DND-41 (cell line): ENCODE measurements at regions not wholly inside any gene's neighbourhood (a gene's known extent, or its start where the extent isn't known, plus 50 kb on each side); places are given as distances from the start of the nearest gene placed in this dataset.

ENCODE experiments used
- CTCF ChIP-seq: IDR thresholded peaks from 2 replicates; pipeline ENCODE4 v1.5.1; 2012; ENCODE audit warnings: borderline replicate concordance, low read length, moderate library complexity, mild to moderate bottlenecking; ENCODE audit not compliant: poor library complexity, severe bottlenecking; ENCODE audit errors: extremely low read depth
- EZH2 ChIP-seq: IDR thresholded peaks from 3 replicates; pipeline ENCODE4 v1.6.1; 2012; ENCODE audit warnings: borderline replicate concordance, low read depth, mild to moderate bottlenecking, moderate library complexity, low read length, inconsistent platforms; ENCODE audit not compliant: severe bottlenecking

GRCh38 chr21:41687633-41688032 is 79.2 kb downstream of the RIPK4 start:
- no peak for TF ChIP-seq CTCF
- no peak for TF ChIP-seq EZH2
